NCI-H2107 treated with DMSO at 0.1 percent for 48 hours (cell line): ENCODE measurements at regions not wholly inside any gene's neighbourhood (a gene's known extent, or its start where the extent isn't known, plus 50 kb on each side); places are given as distances from the start of the nearest gene placed in this dataset.

Experiments
- DNase-seq: peaks from one replicate; lab custom pipeline; 2025; ENCODE audit not compliant: unreplicated experiment; lab: John Stamatoyannopoulos, UW

DNA sequence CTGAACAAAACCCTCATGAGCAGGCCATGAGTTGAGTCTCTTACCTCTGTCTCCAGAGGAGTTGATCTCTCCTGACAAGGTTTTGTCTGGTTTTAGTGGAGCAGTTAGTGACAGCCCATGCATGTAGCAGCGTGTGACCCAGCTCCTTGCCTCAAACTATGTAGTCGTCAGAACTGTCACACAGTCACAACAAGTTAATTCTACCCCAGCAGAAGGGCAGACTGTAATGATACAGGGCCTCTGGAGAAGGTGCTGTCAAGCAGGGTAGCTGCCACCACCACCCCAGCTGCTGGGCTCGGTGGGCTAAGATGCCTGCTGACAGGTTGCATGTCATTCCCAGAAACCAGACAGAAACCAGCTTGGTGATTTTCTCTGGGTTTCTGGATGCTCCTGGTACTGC, 194.5 kb downstream of the PSAT1 start:
- no peak for DNase-seq

GRCh38 chr9:78493166-78493742, 196.3 kb downstream of the PSAT1 start:
- no peak for DNase-seq

DNA sequence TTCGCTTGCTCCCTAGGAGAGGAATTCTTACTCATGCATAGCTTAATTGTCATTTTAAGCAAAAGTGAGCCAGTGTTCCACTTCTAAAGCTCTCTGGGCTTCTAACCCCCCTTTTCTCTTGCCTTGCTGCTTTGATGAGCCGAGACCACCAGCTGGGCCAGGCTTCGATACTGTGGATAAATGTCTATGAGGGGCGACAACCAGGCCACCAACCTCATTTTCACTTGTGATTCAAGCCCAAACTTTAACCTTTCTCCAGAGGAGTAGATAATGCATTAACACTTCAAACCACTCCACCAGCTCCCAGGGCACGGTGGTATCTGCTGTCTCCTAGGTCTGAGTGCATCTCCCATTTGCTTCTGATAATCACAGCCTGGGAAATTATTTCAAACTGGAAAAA, 205.6 kb downstream of the PSAT1 start:
- no peak for DNase-seq

DNA sequence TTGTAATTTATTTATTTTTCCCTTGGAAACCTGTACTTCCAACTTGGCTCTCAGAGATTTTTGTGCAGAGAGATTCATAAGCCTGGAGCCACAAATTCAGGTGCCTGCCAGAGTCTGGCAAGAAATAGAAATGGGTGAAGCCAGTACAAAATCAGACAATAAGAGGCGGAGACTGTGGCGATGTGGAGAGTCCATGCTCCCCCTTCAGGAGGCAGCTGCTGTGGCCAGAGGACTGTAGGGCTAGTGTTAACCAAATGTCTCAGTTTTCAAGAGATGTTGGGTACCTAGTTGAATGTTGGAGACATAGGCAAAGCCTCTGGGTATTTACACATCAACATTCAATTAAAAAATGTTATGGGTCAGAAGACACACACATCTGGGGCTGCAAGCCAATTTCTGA, 208.6 kb downstream of the PSAT1 start:
- DNase-seq: no peak

DNA sequence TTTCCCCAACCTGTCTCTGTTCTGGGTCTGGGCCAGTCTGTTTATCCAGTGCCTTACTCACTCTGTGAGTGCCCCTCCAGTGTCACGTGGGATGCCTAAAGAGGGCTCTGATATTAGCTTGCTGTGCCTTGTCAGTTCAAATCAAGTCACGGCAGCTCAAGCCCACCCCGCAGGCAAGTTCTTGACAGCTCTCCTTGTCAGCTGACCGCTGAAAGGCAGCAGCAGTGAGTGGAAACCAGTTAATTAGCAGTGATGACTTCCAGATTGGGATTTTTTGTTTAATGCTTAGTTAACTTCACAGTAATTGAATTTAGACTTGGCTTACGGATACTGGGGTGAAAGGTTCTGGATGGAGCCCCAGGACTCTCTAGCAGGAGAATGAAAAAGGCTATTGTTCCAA, 210.1 kb downstream of the PSAT1 start:
- DNase-seq: no peak

GRCh38 chr9:78510035-78510434, 213.1 kb downstream of the PSAT1 start:
- DNase-seq: no peak

DNA sequence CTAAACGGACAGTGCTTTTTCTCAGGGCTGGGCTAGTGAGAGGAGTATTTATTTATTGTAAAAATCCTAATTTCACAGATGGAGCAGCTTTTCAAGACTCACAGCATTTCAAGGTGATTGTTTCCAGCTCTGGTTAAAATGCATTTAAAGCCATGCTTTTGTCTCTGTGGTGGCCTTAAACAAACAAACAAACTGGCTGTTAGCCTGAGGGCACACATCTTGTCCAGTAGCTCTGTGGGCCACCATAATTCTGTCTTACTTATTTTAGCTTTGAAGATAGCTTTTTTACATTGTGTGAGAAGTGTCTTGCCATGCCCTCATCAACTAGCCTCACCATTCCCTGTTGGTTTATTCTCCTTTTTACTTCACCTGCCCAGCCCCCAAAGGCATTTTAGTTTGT, 218.2 kb downstream of the PSAT1 start:
- no peak for DNase-seq

DNA sequence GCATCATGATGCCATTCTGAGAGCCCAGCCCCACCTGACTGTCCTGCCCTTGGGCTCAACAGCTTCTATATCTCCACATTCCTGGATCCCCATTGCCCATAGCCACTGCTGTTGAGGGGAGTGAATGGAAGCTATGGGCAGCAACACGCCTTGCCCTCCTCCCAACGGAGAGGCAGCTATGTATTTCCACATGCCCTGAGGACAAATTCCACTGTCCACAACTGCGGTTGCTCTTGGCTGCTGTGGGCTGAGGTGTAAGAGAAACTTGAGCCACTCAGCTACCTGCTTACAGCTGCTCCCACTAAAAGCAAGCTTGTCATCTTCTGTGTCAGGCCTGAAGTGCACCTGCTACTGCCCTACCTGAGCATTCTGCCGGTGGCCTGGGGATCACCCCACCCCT, 222.9 kb downstream of the PSAT1 start:
- DNase-seq: no peak

- no peak for DNase-seq
Measured at GRCh38 chr9:78521680-78522079, 224.8 kb downstream of the PSAT1 start.

GRCh38 chr9:78525986-78526560, 229.1 kb downstream of the PSAT1 start:
- no peak for DNase-seq

DNA sequence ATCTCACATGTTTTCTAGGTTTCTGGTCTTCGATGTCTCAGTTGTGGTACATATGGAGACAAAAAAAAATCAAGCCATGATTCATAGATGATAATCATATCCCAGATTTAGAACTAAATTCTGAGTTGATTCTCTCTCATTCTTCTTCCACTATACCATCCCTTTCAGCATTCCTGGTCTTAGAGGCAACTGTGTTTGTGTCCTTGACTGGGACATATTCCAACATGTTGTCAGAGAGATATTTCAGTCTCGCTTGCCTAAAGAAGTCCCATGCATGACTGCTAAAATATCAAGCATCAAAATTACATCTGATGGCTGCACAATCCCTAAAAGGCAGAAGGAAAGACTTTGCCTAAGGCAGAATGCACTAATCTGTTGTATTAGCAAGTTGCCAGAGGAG, 236.6 kb downstream of the PSAT1 start:
- no peak for DNase-seq

GRCh38 chr9:78539188-78539587, 242.3 kb downstream of the PSAT1 start:
- DNase-seq: no peak

- DNase-seq: no peak
Measured at GRCh38 chr9:78539904-78540303, 243.0 kb downstream of the PSAT1 start.

DNA sequence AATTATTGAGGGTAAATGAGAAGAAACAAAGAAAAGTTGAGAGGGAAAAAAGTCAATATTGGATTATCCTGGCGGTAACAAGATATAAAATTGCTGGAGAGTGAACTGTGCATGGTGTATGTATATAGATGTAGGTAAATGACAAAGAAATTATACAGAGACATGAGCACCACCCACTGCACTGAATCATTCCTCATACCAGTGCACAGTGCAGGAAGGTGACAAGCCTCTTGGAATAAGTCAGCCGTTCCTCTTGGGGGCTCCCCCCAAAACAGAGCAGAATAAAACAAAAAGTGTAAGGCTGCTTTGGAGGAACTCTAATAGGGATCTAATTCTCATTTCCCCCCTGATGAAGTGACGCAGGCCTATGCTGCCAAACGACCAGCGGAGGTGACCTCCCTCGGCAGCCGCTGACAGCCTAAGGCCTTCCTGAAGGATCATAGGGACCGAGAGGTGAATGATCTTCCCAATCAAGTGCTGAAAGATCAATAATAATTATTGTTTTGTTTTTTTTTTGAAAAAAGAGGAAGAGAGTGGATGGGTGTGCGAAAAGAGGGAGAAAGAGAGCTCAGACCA, 245.0 kb downstream of the PSAT1 start:
- DNase-seq: no peak

DNA sequence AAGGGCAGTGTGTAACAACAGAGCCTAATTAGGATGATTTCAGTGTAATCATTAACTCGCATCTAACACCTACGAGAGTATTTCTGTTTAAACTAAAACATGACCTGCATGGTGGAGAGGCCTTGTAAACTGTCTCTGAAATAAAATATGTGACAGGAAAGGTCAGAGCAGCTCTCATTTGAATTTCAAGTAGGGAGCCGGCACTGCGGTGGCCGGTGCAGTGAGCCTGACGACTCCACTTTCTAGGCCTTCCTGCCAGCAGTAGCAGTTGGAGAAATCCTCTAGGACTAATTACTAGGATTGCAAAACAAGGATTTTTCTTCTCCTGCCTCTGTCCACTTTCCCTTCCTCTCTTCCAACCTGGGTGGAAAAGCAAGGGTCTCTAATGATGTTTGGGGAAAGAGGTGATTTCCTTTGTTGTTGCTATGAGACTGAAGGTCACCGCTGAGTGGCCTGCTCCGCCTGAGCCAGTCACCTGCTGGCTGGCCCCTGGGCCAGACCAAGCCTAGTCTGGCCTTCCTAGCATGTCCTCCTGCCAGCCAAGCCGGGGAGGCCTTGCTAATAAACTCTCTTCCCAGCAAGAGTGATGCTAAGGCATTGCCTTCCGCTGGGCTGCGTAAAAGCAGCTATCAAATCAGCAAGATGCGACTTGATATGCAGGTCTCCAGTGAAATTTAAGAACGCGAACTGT, 245.7 kb downstream of the PSAT1 start:
- no peak for DNase-seq

DNA sequence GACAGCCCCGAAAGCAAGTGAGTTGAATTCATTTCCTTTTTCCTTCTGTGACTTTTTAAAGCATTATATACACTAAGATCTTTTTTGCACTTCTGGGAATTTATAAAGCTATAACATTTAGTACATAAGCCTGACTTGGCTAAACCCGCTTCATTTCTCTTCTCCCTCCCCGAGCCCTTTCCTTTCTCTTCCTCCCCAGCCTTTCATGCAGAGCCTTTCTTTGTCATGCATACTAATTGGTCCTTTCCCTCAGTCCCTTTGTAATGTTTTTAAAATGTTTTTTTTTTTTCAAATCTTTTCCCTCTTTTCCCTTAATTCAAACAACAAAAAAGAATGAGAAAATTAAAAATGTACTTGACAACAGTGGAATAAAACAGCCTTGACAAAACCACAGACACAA, 246.4 kb downstream of the PSAT1 start:
- no peak for DNase-seq

GRCh38 chr9:78544230-78544629, 247.3 kb downstream of the PSAT1 start:
- DNase-seq: no peak

GRCh38 chr9:78547831-78548230, 250.9 kb downstream of the PSAT1 start:
- DNase-seq: no peak

- DNase-seq: no peak
Measured at GRCh38 chr9:78548670-78549069, 251.7 kb downstream of the PSAT1 start.

- DNase-seq: no peak
Measured at GRCh38 chr9:78549711-78550110, 252.8 kb downstream of the PSAT1 start.

DNA sequence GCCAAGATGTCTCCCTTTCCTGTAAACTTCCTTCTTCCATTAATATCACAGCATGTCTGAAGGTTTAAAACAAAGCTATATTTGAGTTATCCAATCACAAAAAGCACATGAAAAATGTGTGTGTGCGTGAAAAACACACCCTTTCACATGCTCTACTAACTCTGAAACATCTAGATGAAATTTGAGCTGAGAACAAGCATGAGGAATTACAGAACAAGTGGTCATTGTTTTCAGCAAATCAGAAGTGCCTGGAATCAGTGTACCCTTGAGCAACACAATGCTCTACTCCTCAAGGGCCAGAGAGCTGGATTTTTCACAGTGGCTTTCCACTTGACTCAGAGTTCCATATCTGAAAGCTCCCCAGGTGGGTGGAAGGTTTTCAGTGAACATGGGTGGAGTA, 255.9 kb downstream of the PSAT1 start:
- peak; percentile 67 for DNase-seq

DNA sequence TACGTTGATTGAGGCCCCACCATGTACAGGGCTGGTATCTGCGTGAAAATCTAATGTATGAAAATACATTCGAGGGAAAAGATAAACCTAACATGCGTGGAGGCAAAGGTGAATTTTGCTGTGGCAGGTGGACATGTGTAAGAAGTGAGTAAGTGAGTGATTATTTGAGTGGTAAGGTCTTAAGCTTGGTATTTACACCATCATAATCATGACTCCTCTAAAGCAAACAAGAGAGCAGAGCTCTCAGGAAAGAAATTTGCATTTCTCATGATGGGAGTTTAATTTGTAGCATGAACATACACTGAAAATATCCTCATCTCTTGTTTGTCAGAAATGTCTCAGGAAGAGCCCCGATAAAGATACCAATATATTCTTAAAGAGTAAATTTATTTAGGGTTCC, 260.6 kb downstream of the PSAT1 start:
- no peak for DNase-seq
